ENCODE measurements at regions not wholly inside any gene's neighbourhood (a gene's known extent, or its start where the extent isn't known, plus 50 kb on each side); places are given as distances from the start of the nearest gene placed in this dataset.

GRCh38 chr11:116170526-116171120 is 602.2 kb downstream of the BUD13 start:
- H3K27me3 ChIP-seq (replicated peaks in 1 of 2; ENCODE audit: control insufficient read depth in 2 of 2, extremely low read depth in 1 of 2, insufficient read depth in 2 of 2, low read length in 1 of 2) = peaks cover 0 to 23% of the 10 kb centered on the region in 2 experiments
- POLR2A ChIA-PET = no interaction called here
- no peaks in the 10 kb centered on the region for H3K9me3 ChIP-seq
- Mint-ChIP-seq H3K4me3 (no peak overlapping the region), H3K9me3 (no peaks in the 10 kb centered on the region), H3K4me1 (no peaks in the 10 kb centered on the region), H3K36me3 (no peaks in the 10 kb centered on the region), H3K27ac (no peak overlapping the region), H3K27me3 (peaks cover 11 to 14% of the 10 kb centered on the region in 2 donors)
- no peak overlapping the region for H3K4me3 ChIP-seq (ENCODE audit: control insufficient read depth in 1 of 2, extremely low read depth in 1 of 2, low read length in 1 of 2)
- H3K27ac ChIP-seq (ENCODE audit: low read length) = no peak overlapping the region
- 39% methylated on average over 5 of the region's 8 CpGs for WGBS (ENCODE audit: insufficient coverage)
- DNase-seq (peak in 1 of 35 experiments; percentile 23), ATAC-seq (replicated peaks in 1 of 4) (no peak)
- no peaks in the 10 kb centered on the region for H3K36me3 ChIP-seq (ENCODE audit: control insufficient read depth in 2 of 2, extremely low read depth in 1 of 2, insufficient read depth in 1 of 2, low read length in 1 of 2)
- CTCF ChIA-PET = interaction anchor here in 1 of 2 donors (0.7 kb wide), 1 partner anchor 16 kb away, joined by 4 read pairs; no protein-coding TSS in a partner anchor
- no peaks in the 10 kb centered on the region for H3K4me1 ChIP-seq (ENCODE audit: control insufficient read depth in 1 of 2, extremely low read depth in 1 of 2, insufficient read depth in 2 of 2, low read length in 2 of 2)

GRCh38 chr11:116169776-116170175 is 603.0 kb downstream of the BUD13 start:
- ATAC-seq (replicated peaks in 1 of 4) (no peak), DNase-seq (peak in 1 of 35 experiments; percentile 12)
- H3K27me3 Mint-ChIP-seq = peaks cover 16% of the 10 kb centered on the region in 2 donors
- H3K27me3 ChIP-seq (replicated peaks in 1 of 2; ENCODE audit: control insufficient read depth in 2 of 2, extremely low read depth in 1 of 2, insufficient read depth in 2 of 2, low read length in 1 of 2) = peaks cover 0 to 24% of the 10 kb centered on the region in 2 experiments
- ChIA-PET POLR2A (no interaction called here), CTCF (no interaction called here)
- no peaks in the 10 kb centered on the region for H3K4me1 Mint-ChIP-seq
- no peak overlapping the region for H3K4me3 Mint-ChIP-seq
- no peaks in the 10 kb centered on the region for H3K4me1 ChIP-seq (ENCODE audit: control insufficient read depth in 1 of 2, extremely low read depth in 1 of 2, insufficient read depth in 2 of 2, low read length in 2 of 2)
- no peaks in the 10 kb centered on the region for H3K9me3 ChIP-seq
- no peaks in the 10 kb centered on the region for H3K9me3 Mint-ChIP-seq
- no peaks in the 10 kb centered on the region for H3K36me3 ChIP-seq (ENCODE audit: control insufficient read depth in 2 of 2, extremely low read depth in 1 of 2, insufficient read depth in 1 of 2, low read length in 1 of 2)
- H3K36me3 Mint-ChIP-seq = no peaks in the 10 kb centered on the region
- no peak overlapping the region for H3K27ac Mint-ChIP-seq
- H3K4me3 ChIP-seq (ENCODE audit: control insufficient read depth in 1 of 2, extremely low read depth in 1 of 2, low read length in 1 of 2) = no peak overlapping the region
- H3K27ac ChIP-seq (ENCODE audit: low read length) = no peak overlapping the region
- 88% methylated on average over 1 of the region's 2 CpGs for WGBS (ENCODE audit: insufficient coverage)

GRCh38 chr11:116168459-116168787 is 604.4 kb downstream of the BUD13 start:
- Mint-ChIP-seq H3K36me3 (no peaks in the 10 kb centered on the region), H3K27ac (no peak overlapping the region), H3K4me3 (no peak overlapping the region), H3K27me3 (peaks cover 9 to 16% of the 10 kb centered on the region in 2 donors), H3K9me3 (no peaks in the 10 kb centered on the region), H3K4me1 (no peaks in the 10 kb centered on the region)
- 92% methylated on average over 2 of the region's 4 CpGs for WGBS (ENCODE audit: insufficient coverage)
- ChIA-PET POLR2A (no interaction called here), CTCF (no interaction called here)
- Histone ChIP-seq H3K36me3 (ENCODE audit: control insufficient read depth in 2 of 2, extremely low read depth in 1 of 2, insufficient read depth in 1 of 2, low read length in 1 of 2) (no peaks in the 10 kb centered on the region), H3K27me3 (replicated peaks in 1 of 2; ENCODE audit: control insufficient read depth in 2 of 2, extremely low read depth in 1 of 2, insufficient read depth in 2 of 2, low read length in 1 of 2) (peaks cover 0 to 21% of the 10 kb centered on the region in 2 experiments), H3K4me3 (ENCODE audit: control insufficient read depth in 1 of 2, extremely low read depth in 1 of 2, low read length in 1 of 2) (no peak overlapping the region), H3K4me1 (ENCODE audit: control insufficient read depth in 1 of 2, extremely low read depth in 1 of 2, insufficient read depth in 2 of 2, low read length in 2 of 2) (no peaks in the 10 kb centered on the region), H3K27ac (ENCODE audit: low read length) (no peak overlapping the region), H3K9me3 (no peaks in the 10 kb centered on the region)
- ATAC-seq (replicated peaks in 1 of 4) (no peak), DNase-seq (no peak)

GRCh38 chr11:116167706-116168458 is 604.9 kb downstream of the BUD13 start:
- 73% methylated on average over 9 of the region's 9 CpGs for WGBS (ENCODE audit: insufficient coverage)
- Histone ChIP-seq H3K4me3 (ENCODE audit: control insufficient read depth in 1 of 2, extremely low read depth in 1 of 2, low read length in 1 of 2) (no peak overlapping the region), H3K27ac (ENCODE audit: low read length) (no peak overlapping the region), H3K4me1 (ENCODE audit: control insufficient read depth in 1 of 2, extremely low read depth in 1 of 2, insufficient read depth in 2 of 2, low read length in 2 of 2) (no peaks in the 10 kb centered on the region), H3K27me3 (replicated peaks in 1 of 2; ENCODE audit: control insufficient read depth in 2 of 2, extremely low read depth in 1 of 2, insufficient read depth in 2 of 2, low read length in 1 of 2) (peaks cover 0 to 23% of the 10 kb centered on the region in 2 experiments), H3K36me3 (ENCODE audit: control insufficient read depth in 2 of 2, extremely low read depth in 1 of 2, insufficient read depth in 1 of 2, low read length in 1 of 2) (no peaks in the 10 kb centered on the region), H3K9me3 (no peaks in the 10 kb centered on the region)
- POLR2A ChIA-PET = no interaction called here
- Mint-ChIP-seq H3K36me3 (no peaks in the 10 kb centered on the region), H3K4me1 (no peaks in the 10 kb centered on the region), H3K27me3 (peaks cover 9 to 15% of the 10 kb centered on the region in 2 donors), H3K27ac (no peak overlapping the region), H3K9me3 (no peaks in the 10 kb centered on the region), H3K4me3 (no peak overlapping the region)
- no peak for DNase-seq
- CTCF ChIA-PET = no interaction called here
- no peak for ATAC-seq (replicated peaks in 1 of 4)

GRCh38 chr11:116166573-116167465 is 606.0 kb downstream of the BUD13 start:
- no peak for ATAC-seq (replicated peaks in 1 of 4)
- Histone ChIP-seq H3K9me3 (no peaks in the 10 kb centered on the region), H3K4me1 (ENCODE audit: control insufficient read depth in 1 of 2, extremely low read depth in 1 of 2, insufficient read depth in 2 of 2, low read length in 2 of 2) (no peaks in the 10 kb centered on the region), H3K27me3 (replicated peaks in 1 of 2; ENCODE audit: control insufficient read depth in 2 of 2, extremely low read depth in 1 of 2, insufficient read depth in 2 of 2, low read length in 1 of 2) (peaks cover 0 to 29% of the 10 kb centered on the region in 2 experiments), H3K4me3 (ENCODE audit: control insufficient read depth in 1 of 2, extremely low read depth in 1 of 2, low read length in 1 of 2) (no peak overlapping the region), H3K36me3 (ENCODE audit: control insufficient read depth in 2 of 2, extremely low read depth in 1 of 2, insufficient read depth in 1 of 2, low read length in 1 of 2) (no peaks in the 10 kb centered on the region), H3K27ac (ENCODE audit: low read length) (no peak overlapping the region)
- Mint-ChIP-seq H3K9me3 (no peaks in the 10 kb centered on the region), H3K27ac (no peak overlapping the region), H3K36me3 (no peaks in the 10 kb centered on the region), H3K4me3 (no peak overlapping the region), H3K4me1 (no peaks in the 10 kb centered on the region), H3K27me3 (peaks cover 9 to 12% of the 10 kb centered on the region in 2 donors)
- ChIA-PET CTCF (interaction anchor here in 1 of 2 donors (0.6 kb wide), 1 partner anchor 32 kb away, joined by 3 read pairs; no protein-coding TSS in a partner anchor), POLR2A (no interaction called here)
- no peak for DNase-seq
- WGBS (ENCODE audit: insufficient coverage) = 67% methylated on average over 3 of the region's 9 CpGs

GRCh38 chr11:116164843-116165242 is 607.9 kb downstream of the BUD13 start:
- no peak for ATAC-seq (replicated peaks in 1 of 4)
- H3K4me1 ChIP-seq (ENCODE audit: control insufficient read depth in 1 of 2, extremely low read depth in 1 of 2, insufficient read depth in 2 of 2, low read length in 2 of 2) = no peaks in the 10 kb centered on the region

More at GRCh38 chr11:116164843-116165242, 607.9 kb downstream of the BUD13 start:
- Mint-ChIP-seq H3K27ac (no peak overlapping the region), H3K4me3 (no peak overlapping the region), H3K4me1 (no peaks in the 10 kb centered on the region), H3K27me3 (peaks cover 12 to 15% of the 10 kb centered on the region in 2 donors), H3K36me3 (no peaks in the 10 kb centered on the region), H3K9me3 (no peaks in the 10 kb centered on the region)
- Histone ChIP-seq H3K36me3 (ENCODE audit: control insufficient read depth in 2 of 2, extremely low read depth in 1 of 2, insufficient read depth in 1 of 2, low read length in 1 of 2) (no peaks in the 10 kb centered on the region), H3K27me3 (replicated peaks in 1 of 2; ENCODE audit: control insufficient read depth in 2 of 2, extremely low read depth in 1 of 2, insufficient read depth in 2 of 2, low read length in 1 of 2) (peaks cover 3 to 24% of the 10 kb centered on the region in 2 experiments), H3K27ac (ENCODE audit: low read length) (no peak overlapping the region), H3K9me3 (no peaks in the 10 kb centered on the region), H3K4me3 (ENCODE audit: control insufficient read depth in 1 of 2, extremely low read depth in 1 of 2, low read length in 1 of 2) (no peak overlapping the region)
- ChIA-PET CTCF (no interaction called here), POLR2A (no interaction called here)
- DNase-seq = no peak
- 100% methylated on average over 1 of the region's 5 CpGs for WGBS (ENCODE audit: insufficient coverage)
